ENCODE measurements at regions not wholly inside any gene's neighbourhood (a gene's known extent, or its start where the extent isn't known, plus 50 kb on each side); places are given as distances from the start of the nearest gene placed in this dataset.

GRCh38 chr10:78349911-78350663 is 316.4 kb downstream of the RPS24 start:
- no peak overlapping the region for H3K27ac Mint-ChIP-seq
- no peak for DNase-seq (ENCODE audit: low spot score)
- no peaks in the 10 kb centered on the region for H3K36me3 Mint-ChIP-seq (ENCODE audit: low read depth)
- H3K4me3 Mint-ChIP-seq: no peak overlapping the region
- H3K27me3 Mint-ChIP-seq (ENCODE audit: insufficient read depth): peaks cover 9% of the 10 kb centered on the region
- no peaks in the 10 kb centered on the region for H3K4me1 Mint-ChIP-seq (ENCODE audit: low read depth)
- intact Hi-C loops (cut with micrococcal nuclease): no loop called here
- no peaks in the 10 kb centered on the region for H3K9me3 Mint-ChIP-seq

- intact Hi-C loops (cut with micrococcal nuclease): no loop called here
- no peaks in the 10 kb centered on the region for H3K4me1 Mint-ChIP-seq (ENCODE audit: low read depth)
- no peak overlapping the region for H3K27ac Mint-ChIP-seq
- H3K9me3 Mint-ChIP-seq: no peaks in the 10 kb centered on the region
- no peak for DNase-seq (ENCODE audit: low spot score)
- H3K4me3 Mint-ChIP-seq: no peak overlapping the region
- peaks cover 3% of the 10 kb centered on the region for H3K27me3 Mint-ChIP-seq (ENCODE audit: insufficient read depth)
- no peaks in the 10 kb centered on the region for H3K36me3 Mint-ChIP-seq (ENCODE audit: low read depth)
Observed at GRCh38 chr10:78351283-78351682, 317.6 kb downstream of the RPS24 start.

GRCh38 chr10:78351809-78352208 is 318.1 kb downstream of the RPS24 start:
- Mint-ChIP-seq H3K36me3 (ENCODE audit: low read depth) (no peaks in the 10 kb centered on the region), H3K4me3 (no peak overlapping the region), H3K27ac (no peak overlapping the region), H3K27me3 (ENCODE audit: insufficient read depth) (peaks cover 3% of the 10 kb centered on the region), H3K4me1 (ENCODE audit: low read depth) (no peaks in the 10 kb centered on the region), H3K9me3 (no peaks in the 10 kb centered on the region)
- intact Hi-C loops (cut with micrococcal nuclease): no loop called here
- no peak for DNase-seq (ENCODE audit: low spot score)

GRCh38 chr10:78353636-78354035 is 320.0 kb downstream of the RPS24 start:
- intact Hi-C loops (cut with micrococcal nuclease): no loop called here
- Mint-ChIP-seq H3K4me1 (ENCODE audit: low read depth) (no peaks in the 10 kb centered on the region), H3K9me3 (no peaks in the 10 kb centered on the region), H3K27ac (no peak overlapping the region), H3K27me3 (ENCODE audit: insufficient read depth) (no peaks in the 10 kb centered on the region), H3K36me3 (ENCODE audit: low read depth) (no peaks in the 10 kb centered on the region), H3K4me3 (no peak overlapping the region)
- DNase-seq (ENCODE audit: low spot score): no peak

GRCh38 chr10:78354101-78354500 is 320.4 kb downstream of the RPS24 start:
- intact Hi-C loops (cut with micrococcal nuclease): no loop called here
- no peak overlapping the region for H3K4me3 Mint-ChIP-seq
- no peaks in the 10 kb centered on the region for H3K4me1 Mint-ChIP-seq (ENCODE audit: low read depth)
- H3K27ac Mint-ChIP-seq: no peak overlapping the region
- DNase-seq (ENCODE audit: low spot score): no peak
- no peaks in the 10 kb centered on the region for H3K9me3 Mint-ChIP-seq
- H3K36me3 Mint-ChIP-seq (ENCODE audit: low read depth): no peaks in the 10 kb centered on the region
- peaks cover 2% of the 10 kb centered on the region for H3K27me3 Mint-ChIP-seq (ENCODE audit: insufficient read depth)

- Mint-ChIP-seq H3K27me3 (ENCODE audit: insufficient read depth) (peaks cover 4% of the 10 kb centered on the region), H3K9me3 (no peaks in the 10 kb centered on the region), H3K36me3 (ENCODE audit: low read depth) (no peaks in the 10 kb centered on the region), H3K4me3 (no peak overlapping the region), H3K27ac (no peak overlapping the region), H3K4me1 (ENCODE audit: low read depth) (peaks cover 11% of the 10 kb centered on the region)
- intact Hi-C loops (cut with micrococcal nuclease): no loop called here
- DNase-seq (ENCODE audit: low spot score): no peak
Observed at GRCh38 chr10:78356291-78356900, 322.7 kb downstream of the RPS24 start.

- Mint-ChIP-seq H3K36me3 (ENCODE audit: low read depth) (no peaks in the 10 kb centered on the region), H3K27ac (no peak overlapping the region), H3K27me3 (ENCODE audit: insufficient read depth) (peaks cover 4% of the 10 kb centered on the region), H3K9me3 (no peaks in the 10 kb centered on the region), H3K4me3 (no peak overlapping the region), H3K4me1 (ENCODE audit: low read depth) (peaks cover 21% of the 10 kb centered on the region)
- intact Hi-C loops (cut with micrococcal nuclease): no loop called here
- DNase-seq (ENCODE audit: low spot score): no peak
Observed at GRCh38 chr10:78357141-78358063, 323.7 kb downstream of the RPS24 start.

GRCh38 chr10:78358351-78358750 is 324.7 kb downstream of the RPS24 start:
- H3K4me3 Mint-ChIP-seq: no peak overlapping the region
- no peaks in the 10 kb centered on the region for H3K9me3 Mint-ChIP-seq
- intact Hi-C loops (cut with micrococcal nuclease): no loop called here
- H3K4me1 Mint-ChIP-seq (ENCODE audit: low read depth): peaks cover 25% of the 10 kb centered on the region
- no peak overlapping the region for H3K27ac Mint-ChIP-seq
- DNase-seq (ENCODE audit: low spot score): no peak
- no peaks in the 10 kb centered on the region for H3K36me3 Mint-ChIP-seq (ENCODE audit: low read depth)
- peaks cover 5% of the 10 kb centered on the region for H3K27me3 Mint-ChIP-seq (ENCODE audit: insufficient read depth)

- intact Hi-C loops (cut with micrococcal nuclease): no loop called here
Observed at GRCh38 chr10:78358982-78359381, 325.3 kb downstream of the RPS24 start.

GRCh38 chr10:78359640-78360091 is 326.0 kb downstream of the RPS24 start:
- Mint-ChIP-seq H3K27me3 (ENCODE audit: insufficient read depth) (peaks cover 6% of the 10 kb centered on the region), H3K36me3 (ENCODE audit: low read depth) (no peaks in the 10 kb centered on the region), H3K9me3 (no peaks in the 10 kb centered on the region), H3K4me1 (ENCODE audit: low read depth) (peaks cover 25% of the 10 kb centered on the region), H3K4me3 (no peak overlapping the region), H3K27ac (no peak overlapping the region)
- intact Hi-C loops (cut with micrococcal nuclease): no loop called here
- no peak for DNase-seq (ENCODE audit: low spot score)

More at GRCh38 chr10:78358982-78359381, 325.3 kb downstream of the RPS24 start:
- no peaks in the 10 kb centered on the region for H3K36me3 Mint-ChIP-seq (ENCODE audit: low read depth)
- no peak overlapping the region for H3K4me3 Mint-ChIP-seq
- H3K27me3 Mint-ChIP-seq (ENCODE audit: insufficient read depth): peaks cover 6% of the 10 kb centered on the region
- H3K4me1 Mint-ChIP-seq (ENCODE audit: low read depth): peaks cover 25% of the 10 kb centered on the region
- H3K9me3 Mint-ChIP-seq: no peaks in the 10 kb centered on the region
- no peak for DNase-seq (ENCODE audit: low spot score)
- no peak overlapping the region for H3K27ac Mint-ChIP-seq

GRCh38 chr10:78360284-78360683 is 326.6 kb downstream of the RPS24 start:
- intact Hi-C loops (cut with micrococcal nuclease): no loop called here
- no peaks in the 10 kb centered on the region for H3K9me3 Mint-ChIP-seq
- DNase-seq (ENCODE audit: low spot score): no peak
- no peak overlapping the region for H3K27ac Mint-ChIP-seq
- peaks cover 6% of the 10 kb centered on the region for H3K27me3 Mint-ChIP-seq (ENCODE audit: insufficient read depth)
- H3K4me1 Mint-ChIP-seq (ENCODE audit: low read depth): peaks cover 25% of the 10 kb centered on the region
- no peak overlapping the region for H3K4me3 Mint-ChIP-seq
- H3K36me3 Mint-ChIP-seq (ENCODE audit: low read depth): no peaks in the 10 kb centered on the region

- H3K36me3 Mint-ChIP-seq (ENCODE audit: low read depth): no peaks in the 10 kb centered on the region
- H3K27ac Mint-ChIP-seq: no peak overlapping the region
- peaks cover 7% of the 10 kb centered on the region for H3K27me3 Mint-ChIP-seq (ENCODE audit: insufficient read depth)
- no peak overlapping the region for H3K4me3 Mint-ChIP-seq
- H3K4me1 Mint-ChIP-seq (ENCODE audit: low read depth): peaks cover 25% of the 10 kb centered on the region
- intact Hi-C loops (cut with micrococcal nuclease): no loop called here
- no peaks in the 10 kb centered on the region for H3K9me3 Mint-ChIP-seq
- DNase-seq (ENCODE audit: low spot score): no peak
Observed at GRCh38 chr10:78361031-78361430, 327.4 kb downstream of the RPS24 start.

All from activated T-helper 1 cell treated with anti-CD3 and anti-CD28 coated beads, Interleukin-12 subunit alpha, Interleukin-12 subunit beta, Interleukin-2, Interleukin-4 antibody, amounts not matched to agents 30 ng/mL and 10 ng/mL and 1 ng/mL, durations not matched to agents 14 hours and 24 hours and 36 hours (primary cell).